DOHH2 (cell line): ENCODE measurements at regions not wholly inside any gene's neighbourhood (a gene's known extent, or its start where the extent isn't known, plus 50 kb on each side); places are given as distances from the start of the nearest gene placed in this dataset.

ENCODE experiments used
- H3F3A ChIP-seq: fragments of 200-600 bp; sonication (generic), shearing (Covaris generic); 2 replicates; pipeline ENCODE4 v1.6.0; 2016; ENCODE audit warnings: antibody characterized with exemption, mild to moderate bottlenecking; ENCODE audit not compliant: control insufficient read depth, insufficient read depth
- H3K27ac ChIP-seq: fragments of 200-600 bp; sonication (generic); 2 replicates; pipeline ENCODE4 v1.5.1; 2014; ENCODE audit warnings: low read depth, mild to moderate bottlenecking, low read length, moderate library complexity
- H3K27me3 ChIP-seq: fragments of 200-600 bp; sonication (generic); 2 replicates; pipeline ENCODE4 v1.6.1; 2014; ENCODE audit warnings: mild to moderate bottlenecking, low read length, mixed read lengths; ENCODE audit not compliant: control insufficient read depth
- H3K36me3 ChIP-seq: fragments of 200-600 bp; sonication (generic); 2 replicates; pipeline ENCODE4 v1.6.1; 2014; ENCODE audit warnings: mild to moderate bottlenecking, low read length, moderate library complexity, mixed read lengths; ENCODE audit not compliant: control insufficient read depth
- H3K4me1 ChIP-seq: fragments of 200-600 bp; sonication (generic); 2 replicates; pipeline ENCODE4 v1.6.1; 2014; ENCODE audit warnings: mild to moderate bottlenecking, low read length, mixed read lengths; ENCODE audit not compliant: control insufficient read depth
- H3K4me2 ChIP-seq: fragments of 200-600 bp; sonication (generic); 2 replicates; pipeline ENCODE4 v1.6.0; 2014; ENCODE audit warnings: mild to moderate bottlenecking, low read length, moderate library complexity
- H3K4me3 ChIP-seq: fragments of 200-600 bp; sonication (generic); 2 replicates; pipeline ENCODE4 v1.5.1; 2014; ENCODE audit warnings: mild to moderate bottlenecking, low read length, mixed read lengths
- H3K79me2 ChIP-seq: fragments of 200-600 bp; sonication (generic); 2 replicates; pipeline ENCODE4 v1.6.1; 2014; ENCODE audit warnings: mild to moderate bottlenecking, low read length, mixed read lengths; ENCODE audit not compliant: control insufficient read depth
- H3K9me2 ChIP-seq: fragments of 200-600 bp; sonication (generic); replicated peaks from 2 replicates; pipeline ENCODE4 v1.6.1; 2014; ENCODE audit warnings: mild to moderate bottlenecking, low read length, mixed read lengths; ENCODE audit not compliant: control insufficient read depth
- H3K9me3 ChIP-seq: fragments of 200-600 bp; sonication (generic); 2 replicates; pipeline ENCODE4 v1.6.1; 2014; ENCODE audit warnings: antibody characterized with exemption, low read length, mixed read lengths; ENCODE audit not compliant: control insufficient read depth, insufficient read depth
- H4K20me1 ChIP-seq: fragments of 200-600 bp; sonication (generic); 2 replicates; pipeline ENCODE4 v1.6.0; 2014; ENCODE audit warnings: low read depth, mild to moderate bottlenecking, antibody characterized with exemption, low read length, moderate library complexity; ENCODE audit not compliant: control insufficient read depth, insufficient read depth
- EZH2phosphoT487 ChIP-seq: fragments of 200-600 bp; sonication (generic); IDR thresholded peaks from 2 replicates; pipeline ENCODE4 v1.6.1; 2017; ENCODE audit warnings: borderline replicate concordance, mild to moderate bottlenecking, antibody characterized with exemption, low read length, moderate library complexity, mixed read lengths
- TF ChIP-seq, protein P1 (sequence below): fragments of 200-600 bp; sonication (generic); IDR thresholded peaks from one replicate; pipeline ENCODE4 v1.5.1; 2014; ENCODE audit warnings: antibody characterized with exemption, mild to moderate bottlenecking, low read depth, low read length; ENCODE audit not compliant: poor library complexity, severe bottlenecking

DNA sequence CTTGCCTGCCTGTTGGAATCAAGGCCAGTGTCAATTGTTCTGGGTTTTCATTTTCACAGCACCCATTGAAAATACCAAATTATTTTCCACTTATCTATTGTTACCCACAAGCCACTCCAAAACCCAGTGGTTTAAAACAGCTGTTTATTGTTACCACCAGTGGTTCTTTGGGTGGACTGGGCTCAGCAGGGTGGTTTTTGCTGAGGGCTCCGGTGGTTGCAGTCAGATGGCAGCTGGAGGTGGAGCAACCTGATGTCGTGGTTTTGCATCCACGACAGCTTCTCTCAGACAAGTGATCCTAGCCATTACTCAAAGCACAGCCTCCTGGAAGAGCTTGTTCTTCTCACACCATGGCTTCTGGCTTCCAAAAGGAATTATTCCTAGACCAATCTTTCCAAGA lies 235.1 kb upstream of the ADARB2 start:
- Histone ChIP-seq H3K9me2 (no peaks in the 10 kb centered on the region), H3K36me3 (no peaks in the 10 kb centered on the region), H3K27ac (no peak overlapping the region), H3K79me2 (no peaks in the 10 kb centered on the region), H3K4me3 (no peak overlapping the region), H3F3A (no peaks in the 10 kb centered on the region), H3K4me1 (no peaks in the 10 kb centered on the region), H4K20me1 (no peaks in the 10 kb centered on the region), H3K9me3 (no peaks in the 10 kb centered on the region), H3K4me2 (no peak overlapping the region), H3K27me3 (no peaks in the 10 kb centered on the region)
- TF ChIP-seq, protein P1, sequence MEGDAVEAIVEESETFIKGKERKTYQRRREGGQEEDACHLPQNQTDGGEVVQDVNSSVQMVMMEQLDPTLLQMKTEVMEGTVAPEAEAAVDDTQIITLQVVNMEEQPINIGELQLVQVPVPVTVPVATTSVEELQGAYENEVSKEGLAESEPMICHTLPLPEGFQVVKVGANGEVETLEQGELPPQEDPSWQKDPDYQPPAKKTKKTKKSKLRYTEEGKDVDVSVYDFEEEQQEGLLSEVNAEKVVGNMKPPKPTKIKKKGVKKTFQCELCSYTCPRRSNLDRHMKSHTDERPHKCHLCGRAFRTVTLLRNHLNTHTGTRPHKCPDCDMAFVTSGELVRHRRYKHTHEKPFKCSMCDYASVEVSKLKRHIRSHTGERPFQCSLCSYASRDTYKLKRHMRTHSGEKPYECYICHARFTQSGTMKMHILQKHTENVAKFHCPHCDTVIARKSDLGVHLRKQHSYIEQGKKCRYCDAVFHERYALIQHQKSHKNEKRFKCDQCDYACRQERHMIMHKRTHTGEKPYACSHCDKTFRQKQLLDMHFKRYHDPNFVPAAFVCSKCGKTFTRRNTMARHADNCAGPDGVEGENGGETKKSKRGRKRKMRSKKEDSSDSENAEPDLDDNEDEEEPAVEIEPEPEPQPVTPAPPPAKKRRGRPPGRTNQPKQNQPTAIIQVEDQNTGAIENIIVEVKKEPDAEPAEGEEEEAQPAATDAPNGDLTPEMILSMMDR, result no peak
- TF ChIP-seq EZH2phosphoT487, result no peak

DNA sequence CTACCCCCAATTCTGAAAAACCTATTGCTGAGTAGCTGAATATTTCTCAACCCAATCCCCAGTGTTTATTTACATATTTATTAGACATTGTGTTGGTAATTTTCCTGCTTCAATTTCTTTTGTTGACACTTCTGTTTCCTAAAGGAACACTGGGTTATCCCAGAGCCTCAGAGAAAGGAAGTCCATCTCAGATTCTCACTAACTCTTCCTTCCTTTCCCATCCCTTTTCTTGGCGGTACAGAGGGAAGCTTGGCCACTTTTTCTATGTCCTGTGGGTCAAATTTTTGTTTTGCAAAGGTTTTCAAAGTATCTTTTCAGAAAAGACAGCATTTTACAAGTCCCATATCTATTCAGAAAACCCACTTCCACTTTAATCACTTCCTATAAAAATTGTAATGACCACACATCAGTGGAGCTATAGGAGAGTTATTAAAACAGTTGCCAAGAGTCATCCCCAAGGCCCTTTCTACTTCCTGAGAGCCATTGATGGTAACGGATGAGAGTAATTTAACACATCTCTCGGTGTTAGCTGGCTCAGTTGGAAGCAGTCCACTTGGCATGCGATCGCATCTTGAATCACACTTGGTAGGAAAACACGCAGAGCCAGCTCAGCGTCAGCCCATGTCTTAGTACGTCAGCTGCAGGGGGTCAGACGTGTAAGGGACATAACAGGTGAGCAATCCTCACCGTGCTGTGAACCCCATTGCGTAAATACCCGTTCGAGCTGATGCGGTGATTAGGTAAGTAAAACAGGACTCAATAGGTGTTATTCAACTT lies 231.1 kb upstream of the ADARB2 start:
- Histone ChIP-seq H3K27me3 (no peaks in the 10 kb centered on the region), H3K9me3 (no peaks in the 10 kb centered on the region)

DNA sequence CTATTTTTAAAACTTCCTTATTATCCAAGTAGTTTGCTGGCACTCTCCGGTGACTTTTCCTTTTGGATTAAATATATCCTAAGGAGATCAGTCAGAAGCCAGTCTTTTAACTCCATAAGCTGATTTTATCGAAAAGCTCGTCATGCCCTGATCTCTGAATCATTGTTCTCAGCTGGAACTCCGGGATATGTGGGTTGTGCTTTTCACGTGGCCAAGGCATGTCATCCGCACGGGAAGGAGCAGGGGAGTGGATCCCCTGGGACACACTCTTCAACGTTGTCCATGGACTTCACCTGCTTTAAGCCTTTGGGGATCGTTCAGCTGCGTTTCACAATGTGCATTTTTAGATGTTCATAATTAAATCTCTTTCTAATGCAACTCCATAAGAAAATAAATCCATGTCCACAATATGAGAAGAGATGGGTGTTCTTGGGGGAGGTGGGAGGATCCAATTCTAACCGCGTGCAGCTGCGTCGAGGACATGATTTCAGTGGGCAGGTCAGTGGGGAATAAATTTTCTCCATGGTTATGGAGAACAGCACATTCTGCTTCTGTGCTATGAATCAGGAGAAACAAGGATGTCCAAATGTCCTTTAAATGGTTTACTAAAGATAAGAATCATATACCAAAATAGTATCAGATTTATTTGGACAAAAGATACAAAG lies 229.5 kb upstream of the ADARB2 start:
- H4K20me1 ChIP-seq, result no peaks in the 10 kb centered on the region
- H3K9me2 ChIP-seq, result no peaks in the 10 kb centered on the region
- no peaks in the 10 kb centered on the region for H3K9me3 ChIP-seq
- H3K4me3 ChIP-seq, result no peak overlapping the region
- no peaks in the 10 kb centered on the region for H3K79me2 ChIP-seq
- no peaks in the 10 kb centered on the region for H3K27me3 ChIP-seq
- no peaks in the 10 kb centered on the region for H3K4me1 ChIP-seq
- no peaks in the 10 kb centered on the region for H3F3A ChIP-seq
- no peaks in the 10 kb centered on the region for H3K36me3 ChIP-seq
- no peak overlapping the region for H3K27ac ChIP-seq
- H3K4me2 ChIP-seq, result no peak overlapping the region
- TF ChIP-seq, protein P1, result no peak
- TF ChIP-seq EZH2phosphoT487, result no peak

More for the DNA sequence above, 231.1 kb upstream of the ADARB2 start:
- no peak overlapping the region for H3K4me3 ChIP-seq
- no peaks in the 10 kb centered on the region for H3K36me3 ChIP-seq
- no peak overlapping the region for H3K4me2 ChIP-seq
- H3K4me1 ChIP-seq, result no peaks in the 10 kb centered on the region
- H4K20me1 ChIP-seq, result no peaks in the 10 kb centered on the region
- no peaks in the 10 kb centered on the region for H3F3A ChIP-seq
- TF ChIP-seq EZH2phosphoT487, result no peak
- TF ChIP-seq, protein P1, result no peak
- no peaks in the 10 kb centered on the region for H3K79me2 ChIP-seq
- no peaks in the 10 kb centered on the region for H3K9me2 ChIP-seq
- H3K27ac ChIP-seq, result no peak overlapping the region
